GM06990 (cell line): ENCODE measurements at regions not wholly inside any gene's neighbourhood (a gene's known extent, or its start where the extent isn't known, plus 50 kb on each side); places are given as distances from the start of the nearest gene placed in this dataset.

Experiments
- DNase-seq: peaks from one replicate; pipeline ENCODE4 v3.0.0-alpha.2; 2011; ENCODE audit not compliant: insufficient read length; ENCODE audit errors: extremely low read depth
- H3K27me3 ChIP-seq: replicated peaks from 2 replicates; pipeline ENCODE4 v1.6.0; 2011; ENCODE audit warnings: low read length; ENCODE audit not compliant: control insufficient read depth, insufficient read depth
- H3K36me3 ChIP-seq: 2 replicates; pipeline ENCODE4 v1.5.1; 2011; ENCODE audit warnings: low read length; ENCODE audit not compliant: control insufficient read depth, insufficient read depth
- H3K4me3 ChIP-seq: replicated peaks from 2 replicates; pipeline ENCODE4 v1.5.1; 2011; ENCODE audit warnings: low read depth, mild to moderate bottlenecking, control low read depth, low read length
- TF ChIP-seq, protein P1 (sequence below): IDR thresholded peaks from 2 replicates; pipeline ENCODE4 v1.5.1; 2011; ENCODE audit warnings: low read length, control low read depth, mild to moderate bottlenecking, inconsistent platforms; ENCODE audit not compliant: insufficient read depth, poor library complexity, severe bottlenecking

DNA sequence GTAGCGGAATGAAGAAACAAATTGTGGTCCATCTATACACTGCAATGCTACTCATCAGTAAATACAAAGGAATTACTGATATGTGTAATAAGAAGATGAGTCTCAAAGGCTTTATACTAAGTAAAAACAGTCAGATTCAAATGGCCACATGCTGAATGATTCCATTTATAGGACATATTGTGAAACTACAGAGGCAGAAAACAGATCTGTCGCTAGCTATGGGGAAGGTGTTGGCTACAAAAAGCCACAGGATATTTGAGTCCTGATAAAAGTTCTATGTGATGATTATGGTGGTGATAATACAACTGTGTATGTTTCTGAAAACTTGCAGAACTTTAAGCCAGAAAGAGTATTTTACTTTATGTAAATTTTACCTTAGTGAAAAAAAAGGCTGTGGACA is 313.2 kb downstream of the HDGFL1 start:
- TF ChIP-seq, protein P1, sequence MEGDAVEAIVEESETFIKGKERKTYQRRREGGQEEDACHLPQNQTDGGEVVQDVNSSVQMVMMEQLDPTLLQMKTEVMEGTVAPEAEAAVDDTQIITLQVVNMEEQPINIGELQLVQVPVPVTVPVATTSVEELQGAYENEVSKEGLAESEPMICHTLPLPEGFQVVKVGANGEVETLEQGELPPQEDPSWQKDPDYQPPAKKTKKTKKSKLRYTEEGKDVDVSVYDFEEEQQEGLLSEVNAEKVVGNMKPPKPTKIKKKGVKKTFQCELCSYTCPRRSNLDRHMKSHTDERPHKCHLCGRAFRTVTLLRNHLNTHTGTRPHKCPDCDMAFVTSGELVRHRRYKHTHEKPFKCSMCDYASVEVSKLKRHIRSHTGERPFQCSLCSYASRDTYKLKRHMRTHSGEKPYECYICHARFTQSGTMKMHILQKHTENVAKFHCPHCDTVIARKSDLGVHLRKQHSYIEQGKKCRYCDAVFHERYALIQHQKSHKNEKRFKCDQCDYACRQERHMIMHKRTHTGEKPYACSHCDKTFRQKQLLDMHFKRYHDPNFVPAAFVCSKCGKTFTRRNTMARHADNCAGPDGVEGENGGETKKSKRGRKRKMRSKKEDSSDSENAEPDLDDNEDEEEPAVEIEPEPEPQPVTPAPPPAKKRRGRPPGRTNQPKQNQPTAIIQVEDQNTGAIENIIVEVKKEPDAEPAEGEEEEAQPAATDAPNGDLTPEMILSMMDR: no peak
- Histone ChIP-seq H3K27me3 (no peaks in the 10 kb centered on the region), H3K36me3 (no peaks in the 10 kb centered on the region), H3K4me3 (no peak overlapping the region)
- DNase-seq: no peak

DNA sequence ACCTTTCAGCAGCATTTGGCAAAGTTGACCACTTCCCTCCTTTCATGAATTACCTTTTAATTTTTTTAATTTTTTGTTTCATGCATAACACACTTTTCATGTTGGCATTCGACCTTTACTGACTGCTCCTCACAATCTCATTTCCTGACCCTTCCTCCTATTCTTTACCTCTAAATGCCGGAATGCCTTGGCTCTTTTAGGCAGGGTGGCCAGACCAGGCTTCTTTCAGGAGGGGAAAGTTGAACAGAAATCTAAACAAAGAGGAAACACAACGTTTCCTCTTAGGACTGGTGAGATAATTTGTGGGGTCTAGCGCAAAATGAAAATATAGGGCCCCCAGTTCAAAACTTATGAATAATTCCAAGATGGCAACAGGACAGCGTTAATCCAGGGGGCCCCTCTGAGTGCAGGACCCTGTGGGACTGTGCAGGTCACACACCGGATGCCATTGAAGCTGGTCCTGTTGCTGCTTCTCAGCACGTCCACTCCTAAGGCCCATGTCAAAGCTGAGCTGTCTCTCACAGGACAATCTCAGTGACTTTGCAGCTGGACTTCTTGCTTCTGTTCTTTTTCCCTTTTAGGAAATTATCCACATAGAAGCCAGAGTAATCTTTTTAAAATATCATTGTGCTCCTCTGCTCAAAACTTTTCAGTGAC is 313.8 kb downstream of the HDGFL1 start:
- Histone ChIP-seq H3K27me3 (no peaks in the 10 kb centered on the region), H3K36me3 (no peaks in the 10 kb centered on the region), H3K4me3 (no peak overlapping the region)
- TF ChIP-seq, protein P1: no peak
- no peak for DNase-seq

DNA sequence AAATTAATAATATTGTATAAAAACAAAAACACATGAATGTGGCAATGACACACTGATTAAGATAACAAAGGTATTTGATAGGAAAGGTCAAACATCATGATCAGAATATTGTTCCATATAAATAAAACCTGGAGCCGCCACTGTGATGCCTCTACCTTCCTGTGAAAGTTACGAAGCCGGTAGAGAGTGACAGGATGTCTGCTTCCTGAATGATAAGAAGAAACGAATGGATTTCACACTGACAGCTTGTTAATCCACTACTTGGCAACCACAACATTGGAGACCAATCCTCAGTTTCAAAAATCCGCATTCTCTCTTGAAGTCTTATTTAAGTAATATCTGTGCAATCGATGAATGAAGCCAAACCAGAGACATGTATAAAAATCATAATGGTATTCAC is 315.1 kb downstream of the HDGFL1 start:
- TF ChIP-seq, protein P1: no peak
- Histone ChIP-seq H3K27me3 (no peaks in the 10 kb centered on the region), H3K4me3 (no peak overlapping the region), H3K36me3 (no peaks in the 10 kb centered on the region)
- no peak for DNase-seq

DNA sequence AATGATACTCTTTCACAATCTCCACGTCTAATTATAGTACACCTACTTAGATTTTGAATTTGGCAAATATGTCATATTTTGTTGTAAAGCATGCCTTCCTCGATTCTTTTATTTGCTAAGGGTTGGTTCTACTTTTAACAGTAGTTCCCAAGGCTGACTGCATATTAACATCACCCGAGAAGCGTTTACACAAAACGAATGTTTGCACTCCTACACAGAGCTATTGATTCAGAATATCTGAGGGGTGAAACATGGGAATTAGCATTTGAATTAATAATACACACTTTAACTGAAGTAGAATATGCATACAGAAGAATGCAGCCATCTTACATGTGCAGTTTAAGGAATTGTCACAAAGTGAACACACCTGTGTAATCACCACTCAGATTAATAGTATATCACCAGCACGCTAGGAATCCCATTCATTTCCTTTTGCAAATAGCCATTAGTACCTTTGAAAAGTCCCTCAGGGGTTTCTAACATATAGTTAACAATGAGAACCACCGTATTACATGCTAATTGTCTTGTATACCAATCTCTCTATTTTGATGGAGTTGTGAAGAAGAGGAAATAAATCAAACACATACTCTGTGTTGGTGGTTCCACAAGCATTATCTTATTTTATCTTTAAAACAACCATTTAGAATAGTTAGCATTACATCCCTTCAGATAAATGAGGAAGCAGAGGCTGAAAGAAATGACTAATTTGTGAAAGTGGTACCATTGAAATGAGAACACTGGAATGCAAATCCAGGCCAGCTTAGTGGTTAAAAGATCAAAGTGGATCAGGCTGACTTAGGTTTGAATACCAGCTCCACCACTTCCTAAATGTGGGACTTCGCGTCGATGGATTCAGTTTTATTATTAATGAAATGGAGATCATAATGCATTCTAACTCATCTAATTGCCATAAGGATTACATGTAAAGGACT is 317.6 kb downstream of the HDGFL1 start:
- Histone ChIP-seq H3K36me3 (no peaks in the 10 kb centered on the region), H3K27me3 (no peaks in the 10 kb centered on the region), H3K4me3 (no peak overlapping the region)
- TF ChIP-seq, protein P1: no peak
- DNase-seq: peak; percentile 52

DNA sequence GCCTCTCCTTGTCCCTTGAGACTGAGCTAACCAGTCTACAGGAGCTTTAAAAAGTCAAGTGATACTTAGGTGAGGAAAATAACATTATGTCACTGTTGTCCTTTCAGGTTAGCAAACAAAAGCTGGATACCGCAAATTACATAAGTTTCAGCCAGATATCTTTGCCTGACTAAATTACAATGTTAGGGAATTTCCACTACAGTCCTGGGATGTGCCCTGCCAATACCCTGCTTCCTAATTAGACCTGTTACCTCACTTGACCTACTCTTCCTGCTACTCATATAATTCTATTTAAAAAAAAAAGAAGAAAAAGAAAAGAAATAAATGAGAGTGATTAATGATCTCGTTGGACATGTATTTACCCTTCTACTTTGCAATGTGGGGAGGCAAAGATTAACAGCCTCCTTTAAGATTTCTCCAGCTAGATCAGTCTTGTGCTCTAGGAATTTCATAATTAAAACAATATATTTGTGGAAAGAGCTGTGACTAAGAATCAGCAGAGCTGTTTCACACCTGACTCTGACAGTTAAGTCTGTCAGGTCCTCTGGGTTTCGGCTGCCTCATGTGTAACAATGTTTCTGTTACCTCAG is 318.9 kb downstream of the HDGFL1 start:
- TF ChIP-seq, protein P1: no peak
- Histone ChIP-seq H3K4me3 (no peak overlapping the region), H3K36me3 (no peaks in the 10 kb centered on the region), H3K27me3 (no peaks in the 10 kb centered on the region)
- no peak for DNase-seq
